Osteocyte (in vitro differentiated cells): ENCODE measurements at regions not wholly inside any gene's neighbourhood (a gene's known extent, or its start where the extent isn't known, plus 50 kb on each side); places are given as distances from the start of the nearest gene placed in this dataset.

Source experiments
- DNase-seq: peaks from one replicate; pipeline ENCODE4 v3.0.0; 2021; ENCODE audit warnings: mixed read lengths; ENCODE audit not compliant: unreplicated experiment; ENCODE audit errors: extremely low spot score
- H3K27ac Mint-ChIP-seq: one replicate; pipeline ENCODE4 v1.8.0; 2021; ENCODE audit warnings: mild to moderate bottlenecking, mixed read lengths; ENCODE audit not compliant: unreplicated experiment
- H3K27me3 Mint-ChIP-seq: one replicate; pipeline ENCODE4 v1.8.0; 2021; ENCODE audit warnings: mixed read lengths; ENCODE audit not compliant: unreplicated experiment
- H3K36me3 Mint-ChIP-seq: one replicate; pipeline ENCODE4 v1.8.0; 2021; ENCODE audit warnings: mixed read lengths; ENCODE audit not compliant: unreplicated experiment
- H3K4me1 Mint-ChIP-seq: one replicate; pipeline ENCODE4 v1.8.0; 2021; ENCODE audit warnings: mixed read lengths; ENCODE audit not compliant: unreplicated experiment
- H3K4me3 Mint-ChIP-seq: one replicate; pipeline ENCODE4 v1.8.0; 2021; ENCODE audit warnings: mild to moderate bottlenecking, moderate library complexity, mixed read lengths; ENCODE audit not compliant: unreplicated experiment
- H3K9me3 Mint-ChIP-seq: one replicate; pipeline ENCODE4 v1.8.0; 2021; ENCODE audit warnings: mixed read lengths; ENCODE audit not compliant: unreplicated experiment
- TF ChIP-seq, protein P1 (sequence below): fragments of 200-600 bp; sonication (generic); IDR thresholded peaks from 2 replicates; pipeline ENCODE4 v1.5.0; 2021; ENCODE audit warnings: antibody characterized with exemption, mild to moderate bottlenecking, moderate library complexity

DNA sequence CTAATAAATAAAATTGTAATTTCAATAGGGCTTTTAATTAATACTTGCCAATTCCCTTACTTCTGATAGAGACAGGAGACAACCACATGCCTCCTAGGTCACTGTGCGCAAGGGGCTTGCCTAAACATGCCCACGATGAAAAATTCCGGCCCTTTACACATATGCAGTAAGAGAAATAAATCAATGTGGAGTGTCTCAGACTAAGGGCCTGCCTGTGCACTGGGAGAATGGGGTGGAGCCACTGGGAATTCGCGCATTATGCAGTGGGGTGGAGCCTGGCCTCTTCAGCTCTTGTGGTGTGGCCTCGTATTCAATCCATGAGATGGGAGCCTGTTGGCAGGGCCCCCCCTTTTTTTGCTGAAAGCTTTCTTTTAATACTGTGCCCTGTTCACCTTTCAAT lies 484.5 kb downstream of the PDGFC start:
- Mint-ChIP-seq H3K27me3 (no peaks in the 10 kb centered on the region), H3K4me3 (no peak overlapping the region), H3K4me1 (no peaks in the 10 kb centered on the region), H3K9me3 (peaks cover 20% of the 10 kb centered on the region), H3K36me3 (peaks cover 3% of the 10 kb centered on the region), H3K27ac (no peak overlapping the region)
- TF ChIP-seq, protein P1, sequence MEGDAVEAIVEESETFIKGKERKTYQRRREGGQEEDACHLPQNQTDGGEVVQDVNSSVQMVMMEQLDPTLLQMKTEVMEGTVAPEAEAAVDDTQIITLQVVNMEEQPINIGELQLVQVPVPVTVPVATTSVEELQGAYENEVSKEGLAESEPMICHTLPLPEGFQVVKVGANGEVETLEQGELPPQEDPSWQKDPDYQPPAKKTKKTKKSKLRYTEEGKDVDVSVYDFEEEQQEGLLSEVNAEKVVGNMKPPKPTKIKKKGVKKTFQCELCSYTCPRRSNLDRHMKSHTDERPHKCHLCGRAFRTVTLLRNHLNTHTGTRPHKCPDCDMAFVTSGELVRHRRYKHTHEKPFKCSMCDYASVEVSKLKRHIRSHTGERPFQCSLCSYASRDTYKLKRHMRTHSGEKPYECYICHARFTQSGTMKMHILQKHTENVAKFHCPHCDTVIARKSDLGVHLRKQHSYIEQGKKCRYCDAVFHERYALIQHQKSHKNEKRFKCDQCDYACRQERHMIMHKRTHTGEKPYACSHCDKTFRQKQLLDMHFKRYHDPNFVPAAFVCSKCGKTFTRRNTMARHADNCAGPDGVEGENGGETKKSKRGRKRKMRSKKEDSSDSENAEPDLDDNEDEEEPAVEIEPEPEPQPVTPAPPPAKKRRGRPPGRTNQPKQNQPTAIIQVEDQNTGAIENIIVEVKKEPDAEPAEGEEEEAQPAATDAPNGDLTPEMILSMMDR = no peak
- no peak for DNase-seq

DNA sequence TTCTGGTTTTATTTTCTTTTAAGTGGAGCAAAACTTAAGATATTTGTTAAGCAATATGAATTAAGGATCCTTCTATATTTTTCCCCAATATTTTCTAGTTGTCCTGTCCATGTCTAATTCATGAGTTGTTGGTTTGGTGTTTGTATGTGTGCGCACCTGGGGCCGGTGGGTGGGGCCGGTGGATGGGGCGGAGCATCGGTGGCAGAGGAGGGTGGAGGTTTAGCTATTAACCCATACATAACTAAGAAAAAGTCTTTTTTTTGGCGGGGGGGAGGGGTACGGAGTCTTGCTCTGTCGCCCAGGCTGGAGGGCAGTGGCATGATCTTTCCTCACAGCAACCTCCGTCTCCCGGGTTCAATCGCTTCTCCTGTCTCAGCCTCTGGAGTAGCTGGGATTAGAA lies 489.8 kb downstream of the PDGFC start:
- DNase-seq = no peak
- Mint-ChIP-seq H3K27ac (no peak overlapping the region), H3K36me3 (no peaks in the 10 kb centered on the region), H3K27me3 (no peaks in the 10 kb centered on the region), H3K4me3 (no peak overlapping the region), H3K4me1 (peaks cover 10% of the 10 kb centered on the region), H3K9me3 (peaks cover 5% of the 10 kb centered on the region)
- TF ChIP-seq, protein P1 = no peak

DNA sequence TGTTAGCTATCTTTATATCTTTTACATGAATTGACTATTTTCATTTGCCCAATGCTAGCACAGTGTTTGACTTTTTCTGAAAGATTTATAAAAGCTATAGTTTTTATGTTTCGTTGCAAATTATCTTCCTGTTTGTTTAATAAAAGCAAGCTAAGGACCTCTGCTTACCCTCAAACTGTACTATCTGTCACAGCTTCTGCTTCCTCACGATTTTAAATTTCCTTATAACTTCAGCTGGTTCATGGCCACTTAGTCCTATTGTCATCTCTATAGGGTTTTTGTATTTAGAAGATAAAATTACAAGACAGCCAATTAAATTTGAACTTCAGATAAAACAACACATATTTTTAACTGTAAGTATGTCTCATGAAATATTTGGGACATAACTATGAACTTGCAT lies 494.0 kb downstream of the PDGFC start:
- Mint-ChIP-seq H3K4me1 (peaks cover 25% of the 10 kb centered on the region), H3K36me3 (no peaks in the 10 kb centered on the region), H3K9me3 (no peaks in the 10 kb centered on the region), H3K27ac (no peak overlapping the region), H3K27me3 (no peaks in the 10 kb centered on the region), H3K4me3 (no peak overlapping the region)
- DNase-seq = no peak
- TF ChIP-seq, protein P1 = no peak

DNA sequence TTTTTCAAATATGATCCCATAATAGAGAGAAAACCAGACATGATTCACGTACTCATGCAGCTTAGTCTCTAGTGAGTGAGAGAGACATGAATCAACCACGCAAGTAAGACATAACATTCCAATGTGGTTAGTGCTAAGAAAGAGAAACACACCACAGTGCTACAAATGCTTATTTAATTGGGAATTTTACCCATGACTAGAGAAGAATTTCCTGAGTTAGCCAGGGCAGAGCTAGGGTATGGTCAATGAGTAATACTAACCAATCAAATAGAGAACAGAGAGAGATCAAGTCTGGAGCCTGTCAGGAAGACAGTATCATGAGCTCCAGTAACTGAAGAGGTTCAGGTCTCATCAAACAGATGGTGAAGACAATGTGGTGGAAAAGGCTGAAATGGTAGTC lies 495.2 kb downstream of the PDGFC start:
- Mint-ChIP-seq H3K4me3 (peak overlapping the region; percentile 14), H3K27ac (peak overlapping the region; percentile 85), H3K9me3 (no peaks in the 10 kb centered on the region), H3K4me1 (peaks cover 25% of the 10 kb centered on the region), H3K27me3 (no peaks in the 10 kb centered on the region), H3K36me3 (no peaks in the 10 kb centered on the region)
- TF ChIP-seq, protein P1 = no peak
- DNase-seq = no peak

DNA sequence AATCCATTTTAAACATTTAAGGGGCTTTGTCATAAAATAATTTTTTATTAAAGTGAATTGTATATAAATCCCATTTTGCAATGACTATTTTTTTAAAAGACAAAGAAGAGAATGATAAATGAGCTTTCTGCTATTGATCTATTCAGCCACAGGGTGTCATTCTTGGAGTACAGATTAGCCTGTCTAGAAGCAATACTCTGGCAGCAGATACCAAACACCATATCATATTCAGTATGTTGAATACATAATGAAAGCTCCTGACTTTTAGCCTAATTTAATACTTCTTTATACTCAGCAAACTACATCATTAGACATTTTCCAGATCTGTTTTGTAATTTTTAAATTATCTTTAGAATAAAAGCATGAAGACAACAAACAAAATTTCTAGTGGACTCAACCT lies 496.3 kb downstream of the PDGFC start:
- no peak overlapping the region for H3K4me3 Mint-ChIP-seq
- peak overlapping the region; percentile 85 for H3K27ac Mint-ChIP-seq
- TF ChIP-seq, protein P1 = peak; percentile 74
- no peak for DNase-seq
- peaks cover 22% of the 10 kb centered on the region for H3K4me1 Mint-ChIP-seq
- no peaks in the 10 kb centered on the region for H3K9me3 Mint-ChIP-seq
- no peaks in the 10 kb centered on the region for H3K36me3 Mint-ChIP-seq
- no peaks in the 10 kb centered on the region for H3K27me3 Mint-ChIP-seq
